ENCODE measurements at regions not wholly inside any gene's neighbourhood (a gene's known extent, or its start where the extent isn't known, plus 50 kb on each side); places are given as distances from the start of the nearest gene placed in this dataset.
"Not testable (repeated sequence)": the region's sequence is repeated elsewhere in the genome, so short reads cannot be mapped to it uniquely, and the experiment has no call there.

DNA sequence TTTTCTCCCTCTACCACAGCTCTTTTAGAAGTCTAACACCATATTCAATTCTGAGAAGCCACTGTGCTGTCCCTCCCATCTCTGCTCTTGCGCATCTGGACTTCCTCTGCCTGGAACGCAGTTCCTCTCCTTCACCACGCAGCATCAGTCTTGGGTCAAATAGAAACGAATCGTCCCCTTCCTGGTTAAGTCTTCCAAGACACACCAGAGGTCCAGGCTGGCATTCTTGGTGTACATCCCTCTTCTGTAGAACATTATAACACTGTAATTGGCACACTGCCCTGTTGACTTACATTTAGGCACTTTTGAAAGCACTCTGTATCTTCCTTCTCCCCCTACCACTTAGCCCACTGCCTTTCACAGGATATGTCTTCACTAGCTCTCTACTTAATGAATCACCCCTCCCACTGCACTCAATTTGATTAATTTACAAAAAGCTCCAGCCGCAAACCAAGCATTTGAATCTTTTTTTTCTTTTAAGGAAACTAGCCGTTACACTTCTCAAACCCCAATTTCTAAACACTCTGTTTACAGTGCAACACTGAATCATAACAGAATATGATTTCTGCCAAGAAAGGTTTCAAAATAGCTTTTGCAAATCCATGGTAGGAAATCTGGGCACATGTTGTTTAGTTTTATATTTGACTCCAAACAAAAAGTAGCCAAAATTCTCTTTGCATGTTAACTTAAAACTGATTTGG lies 140.8 kb upstream of the CARMIL1 start:
- TF ChIP-seq ZNF70 (CRISPR knock-in tag; IDR thresholded peaks at IDR 0.05) (no peak), SNAI2 (CRISPR knock-in tag; IDR thresholded peaks at IDR 0.05) (no peak), TCF4 (CRISPR knock-in tag; IDR thresholded peaks at IDR 0.05; ENCODE audit: borderline replicate concordance) (no peak), ISL1 (CRISPR knock-in tag; IDR thresholded peaks at IDR 0.05) (peak; percentile 62), ZFP3 (CRISPR knock-in tag; IDR thresholded peaks at IDR 0.05) (peak; percentile 32; the same call in 1 of the 2 replicates), CSDC2 (CRISPR knock-in tag; IDR thresholded peaks at IDR 0.05) (0 out of 2 replicates have a peak, but pooled peaks have one; percentile 16), GLIS3 (CRISPR knock-in tag; IDR thresholded peaks at IDR 0.05) (no peak), ARNTL (CRISPR knock-in tag; IDR thresholded peaks at IDR 0.05; ENCODE audit: borderline replicate concordance, low read depth) (no peak), ESRRG (CRISPR knock-in tag; IDR thresholded peaks at IDR 0.05) (no peak)
- TF ChIP-seq, protein P1, sequence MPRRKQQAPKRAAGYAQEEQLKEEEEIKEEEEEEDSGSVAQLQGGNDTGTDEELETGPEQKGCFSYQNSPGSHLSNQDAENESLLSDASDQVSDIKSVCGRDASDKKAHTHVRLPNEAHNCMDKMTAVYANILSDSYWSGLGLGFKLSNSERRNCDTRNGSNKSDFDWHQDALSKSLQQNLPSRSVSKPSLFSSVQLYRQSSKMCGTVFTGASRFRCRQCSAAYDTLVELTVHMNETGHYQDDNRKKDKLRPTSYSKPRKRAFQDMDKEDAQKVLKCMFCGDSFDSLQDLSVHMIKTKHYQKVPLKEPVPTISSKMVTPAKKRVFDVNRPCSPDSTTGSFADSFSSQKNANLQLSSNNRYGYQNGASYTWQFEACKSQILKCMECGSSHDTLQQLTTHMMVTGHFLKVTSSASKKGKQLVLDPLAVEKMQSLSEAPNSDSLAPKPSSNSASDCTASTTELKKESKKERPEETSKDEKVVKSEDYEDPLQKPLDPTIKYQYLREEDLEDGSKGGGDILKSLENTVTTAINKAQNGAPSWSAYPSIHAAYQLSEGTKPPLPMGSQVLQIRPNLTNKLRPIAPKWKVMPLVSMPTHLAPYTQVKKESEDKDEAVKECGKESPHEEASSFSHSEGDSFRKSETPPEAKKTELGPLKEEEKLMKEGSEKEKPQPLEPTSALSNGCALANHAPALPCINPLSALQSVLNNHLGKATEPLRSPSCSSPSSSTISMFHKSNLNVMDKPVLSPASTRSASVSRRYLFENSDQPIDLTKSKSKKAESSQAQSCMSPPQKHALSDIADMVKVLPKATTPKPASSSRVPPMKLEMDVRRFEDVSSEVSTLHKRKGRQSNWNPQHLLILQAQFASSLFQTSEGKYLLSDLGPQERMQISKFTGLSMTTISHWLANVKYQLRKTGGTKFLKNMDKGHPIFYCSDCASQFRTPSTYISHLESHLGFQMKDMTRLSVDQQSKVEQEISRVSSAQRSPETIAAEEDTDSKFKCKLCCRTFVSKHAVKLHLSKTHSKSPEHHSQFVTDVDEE (CRISPR knock-in tag; IDR thresholded peaks at IDR 0.05): no peak
- TF ChIP-seq, protein P2, sequence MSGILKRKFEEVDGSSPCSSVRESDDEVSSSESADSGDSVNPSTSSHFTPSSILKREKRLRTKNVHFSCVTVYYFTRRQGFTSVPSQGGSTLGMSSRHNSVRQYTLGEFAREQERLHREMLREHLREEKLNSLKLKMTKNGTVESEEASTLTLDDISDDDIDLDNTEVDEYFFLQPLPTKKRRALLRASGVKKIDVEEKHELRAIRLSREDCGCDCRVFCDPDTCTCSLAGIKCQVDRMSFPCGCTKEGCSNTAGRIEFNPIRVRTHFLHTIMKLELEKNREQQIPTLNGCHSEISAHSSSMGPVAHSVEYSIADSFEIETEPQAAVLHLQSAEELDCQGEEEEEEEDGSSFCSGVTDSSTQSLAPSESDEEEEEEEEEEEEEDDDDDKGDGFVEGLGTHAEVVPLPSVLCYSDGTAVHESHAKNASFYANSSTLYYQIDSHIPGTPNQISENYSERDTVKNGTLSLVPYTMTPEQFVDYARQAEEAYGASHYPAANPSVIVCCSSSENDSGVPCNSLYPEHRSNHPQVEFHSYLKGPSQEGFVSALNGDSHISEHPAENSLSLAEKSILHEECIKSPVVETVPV (CRISPR knock-in tag; IDR thresholded peaks at IDR 0.05): no peak
- TF ChIP-seq, protein P3, sequence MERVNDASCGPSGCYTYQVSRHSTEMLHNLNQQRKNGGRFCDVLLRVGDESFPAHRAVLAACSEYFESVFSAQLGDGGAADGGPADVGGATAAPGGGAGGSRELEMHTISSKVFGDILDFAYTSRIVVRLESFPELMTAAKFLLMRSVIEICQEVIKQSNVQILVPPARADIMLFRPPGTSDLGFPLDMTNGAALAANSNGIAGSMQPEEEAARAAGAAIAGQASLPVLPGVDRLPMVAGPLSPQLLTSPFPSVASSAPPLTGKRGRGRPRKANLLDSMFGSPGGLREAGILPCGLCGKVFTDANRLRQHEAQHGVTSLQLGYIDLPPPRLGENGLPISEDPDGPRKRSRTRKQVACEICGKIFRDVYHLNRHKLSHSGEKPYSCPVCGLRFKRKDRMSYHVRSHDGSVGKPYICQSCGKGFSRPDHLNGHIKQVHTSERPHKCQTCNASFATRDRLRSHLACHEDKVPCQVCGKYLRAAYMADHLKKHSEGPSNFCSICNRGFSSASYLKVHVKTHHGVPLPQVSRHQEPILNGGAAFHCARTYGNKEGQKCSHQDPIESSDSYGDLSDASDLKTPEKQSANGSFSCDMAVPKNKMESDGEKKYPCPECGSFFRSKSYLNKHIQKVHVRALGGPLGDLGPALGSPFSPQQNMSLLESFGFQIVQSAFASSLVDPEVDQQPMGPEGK (CRISPR knock-in tag; IDR thresholded peaks at IDR 0.05; ENCODE audit: borderline replicate concordance): no peak
- peak; percentile 99 for ATAC-seq

DNA sequence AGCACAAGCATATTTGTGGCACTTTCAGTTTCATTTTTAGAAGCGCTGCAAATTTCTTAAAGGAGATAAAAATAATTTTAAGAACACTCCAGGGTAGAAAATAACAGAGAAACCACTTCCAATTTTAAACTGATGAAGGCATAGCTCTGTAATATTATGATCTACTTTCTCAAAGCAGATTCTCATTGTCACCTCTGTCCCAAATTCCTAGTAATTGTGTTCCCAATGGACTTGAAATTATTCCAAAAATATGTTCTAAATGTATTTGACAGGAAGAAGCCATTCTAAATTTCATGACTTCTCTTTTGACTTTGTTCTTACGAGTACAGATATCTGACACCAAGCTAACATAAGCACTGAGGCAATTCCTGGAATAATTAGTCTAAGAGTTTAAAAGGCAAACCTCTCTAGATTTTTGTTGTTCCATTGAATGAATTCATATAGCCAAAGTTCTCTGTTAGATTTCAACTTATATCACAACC lies 140.2 kb upstream of the CARMIL1 start:
- TF ChIP-seq, protein P4, sequence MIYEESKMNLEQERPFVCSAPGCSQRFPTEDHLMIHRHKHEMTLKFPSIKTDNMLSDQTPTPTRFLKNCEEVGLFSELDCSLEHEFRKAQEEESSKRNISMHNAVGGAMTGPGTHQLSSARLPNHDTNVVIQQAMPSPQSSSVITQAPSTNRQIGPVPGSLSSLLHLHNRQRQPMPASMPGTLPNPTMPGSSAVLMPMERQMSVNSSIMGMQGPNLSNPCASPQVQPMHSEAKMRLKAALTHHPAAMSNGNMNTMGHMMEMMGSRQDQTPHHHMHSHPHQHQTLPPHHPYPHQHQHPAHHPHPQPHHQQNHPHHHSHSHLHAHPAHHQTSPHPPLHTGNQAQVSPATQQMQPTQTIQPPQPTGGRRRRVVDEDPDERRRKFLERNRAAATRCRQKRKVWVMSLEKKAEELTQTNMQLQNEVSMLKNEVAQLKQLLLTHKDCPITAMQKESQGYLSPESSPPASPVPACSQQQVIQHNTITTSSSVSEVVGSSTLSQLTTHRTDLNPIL (CRISPR knock-in tag; IDR thresholded peaks at IDR 0.05; ENCODE audit: low read depth): no peak
- TF ChIP-seq OSR1 (CRISPR knock-in tag; IDR thresholded peaks at IDR 0.05) (no peak), ESRRG (CRISPR knock-in tag; IDR thresholded peaks at IDR 0.05) (no peak), CSDC2 (CRISPR knock-in tag; IDR thresholded peaks at IDR 0.05) (no peak), PPARA (CRISPR knock-in tag; IDR thresholded peaks at IDR 0.05; ENCODE audit: borderline replicate concordance) (no peak), TOX (CRISPR knock-in tag; IDR thresholded peaks at IDR 0.05; ENCODE audit: borderline replicate concordance) (no peak), SNAI2 (CRISPR knock-in tag; IDR thresholded peaks at IDR 0.05) (no peak), ZNF565 (CRISPR knock-in tag; conservative IDR thresholded peaks at IDR 0.05; ENCODE audit: low read depth) (no peak), ZNF8 (CRISPR knock-in tag; IDR thresholded peaks at IDR 0.05) (no peak), ZNF70 (CRISPR knock-in tag; IDR thresholded peaks at IDR 0.05) (no peak), ZFP30 (CRISPR knock-in tag; IDR thresholded peaks at IDR 0.05) (no peak), ZFP3 (CRISPR knock-in tag; IDR thresholded peaks at IDR 0.05) (no peak), ARNTL (CRISPR knock-in tag; IDR thresholded peaks at IDR 0.05; ENCODE audit: borderline replicate concordance, low read depth) (no peak), TCF4 (CRISPR knock-in tag; IDR thresholded peaks at IDR 0.05; ENCODE audit: borderline replicate concordance) (no peak), BACH2 (CRISPR knock-in tag; IDR thresholded peaks at IDR 0.05; ENCODE audit: borderline replicate concordance) (no peak), GLIS3 (CRISPR knock-in tag; IDR thresholded peaks at IDR 0.05) (no peak), RARB (CRISPR knock-in tag; IDR thresholded peaks at IDR 0.05) (no peak)
- TF ChIP-seq, protein P1 (CRISPR knock-in tag; IDR thresholded peaks at IDR 0.05): no peak
- TF ChIP-seq, protein P5, sequence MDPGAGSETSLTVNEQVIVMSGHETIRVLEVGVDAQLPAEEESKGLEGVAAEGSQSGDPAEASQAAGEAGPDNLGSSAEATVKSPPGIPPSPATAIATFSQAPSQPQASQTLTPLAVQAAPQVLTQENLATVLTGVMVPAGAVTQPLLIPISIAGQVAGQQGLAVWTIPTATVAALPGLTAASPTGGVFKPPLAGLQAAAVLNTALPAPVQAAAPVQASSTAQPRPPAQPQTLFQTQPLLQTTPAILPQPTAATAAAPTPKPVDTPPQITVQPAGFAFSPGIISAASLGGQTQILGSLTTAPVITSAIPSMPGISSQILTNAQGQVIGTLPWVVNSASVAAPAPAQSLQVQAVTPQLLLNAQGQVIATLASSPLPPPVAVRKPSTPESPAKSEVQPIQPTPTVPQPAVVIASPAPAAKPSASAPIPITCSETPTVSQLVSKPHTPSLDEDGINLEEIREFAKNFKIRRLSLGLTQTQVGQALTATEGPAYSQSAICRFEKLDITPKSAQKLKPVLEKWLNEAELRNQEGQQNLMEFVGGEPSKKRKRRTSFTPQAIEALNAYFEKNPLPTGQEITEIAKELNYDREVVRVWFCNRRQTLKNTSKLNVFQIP (CRISPR knock-in tag; IDR thresholded peaks at IDR 0.05; ENCODE audit: borderline replicate concordance, low read depth): no peak
- TF ChIP-seq, protein P2 (CRISPR knock-in tag; IDR thresholded peaks at IDR 0.05): no peak
- ATAC-seq: no peak

DNA sequence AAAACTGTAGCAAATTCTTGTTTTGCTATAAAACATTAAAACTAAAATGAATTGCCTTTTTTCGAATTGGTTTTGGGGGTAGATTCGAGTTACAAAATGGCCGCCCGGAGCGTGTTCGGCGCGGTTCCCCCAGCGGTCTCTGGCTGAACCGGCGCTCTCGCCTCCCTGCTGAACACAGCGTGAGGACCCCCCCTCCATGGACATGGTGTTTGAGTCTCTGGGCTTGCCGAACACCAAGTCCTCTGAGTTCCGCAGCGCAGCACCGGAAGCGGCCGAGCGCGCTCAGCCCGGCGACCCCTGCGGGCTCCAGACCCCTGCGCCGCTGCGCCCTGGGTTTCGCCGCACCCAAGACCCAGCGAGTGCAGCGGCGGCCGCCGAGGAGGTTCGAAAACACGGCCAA lies 139.6 kb upstream of the CARMIL1 start:
- ATAC-seq: not testable (repeated sequence)

All from SK-N-SH treated with all-trans-retinoic acid at 6 μM for 48 hours (cell line).